Left lung (tissue), 4 donors: ENCODE measurements at regions not wholly inside any gene's neighbourhood (a gene's known extent, or its start where the extent isn't known, plus 50 kb on each side); places are given as distances from the start of the nearest gene placed in this dataset.
A peak's percentile ranks its signal among the peaks of the same experiment; 100 is the strongest.
"Not testable (repeated sequence)": the region's sequence is repeated elsewhere in the genome, so short reads cannot be mapped to it uniquely, and the experiment has no call there.

Source experiments
- ATAC-seq: fragments of 200-7000 bp; cut with Tn5 transposase; one replicate; pipeline ENCODE4 v1.9.1; 2020; ENCODE audit warnings: moderate library complexity
- DNase-seq, 4 donors: peaks; one replicate each; pipeline ENCODE4 v3.0.0-alpha.2; 2013 to 2020
- H3K27ac ChIP-seq, 2 donors: fragments of 200-600 bp; sonication (generic) in 1 of 2; one replicate each; pipeline versions ENCODE4 v1.5.0 to v1.8.0; 2020 to 2021
- H3K27me3 ChIP-seq, 2 donors: fragments of 200-600 bp; sonication (generic) in 1 of 2; one replicate each; pipeline versions ENCODE4 v1.5.0 to v1.8.0; 2020 to 2021
- H3K36me3 ChIP-seq, 2 donors: fragments of 200-600 bp; sonication (generic) in 1 of 2; one replicate each; pipeline versions ENCODE4 v1.5.0 to v1.8.0; 2020 to 2021
- H3K4me1 ChIP-seq, 2 donors: fragments of 200-600 bp; one replicate each; pipeline ENCODE4 v1.8.0; 2021
- H3K4me3 ChIP-seq, 2 donors: fragments of 200-600 bp; sonication (generic) in 1 of 2; one replicate each; pipeline versions ENCODE4 v1.5.0 to v1.8.0; 2020 to 2021; ENCODE audit warnings: mild to moderate bottlenecking in 1 of 2
- H3K9me3 ChIP-seq, 2 donors: fragments of 200-600 bp; sonication (generic) in 1 of 2; one replicate each; pipeline versions ENCODE4 v1.5.0 to v1.8.0; 2020 to 2021
- intact Hi-C, 2 donors: fragments of 100-400 bp; cut with DNase I; formaldehyde crosslinking; loops; one replicate each; pipeline versions ENCODE4 v1.11.2 to v1.14.2; 2022
- TF ChIP-seq, protein P1 (sequence below), 2 donors: fragments of 200-600 bp; sonication (generic) in 1 of 2; IDR thresholded peaks; one replicate each; pipeline versions ENCODE4 v1.5.0 to v1.8.0; 2021; ENCODE audit warnings: antibody characterized with exemption in 2 of 2
- donor health status: DM: no; HTN: yes; CAD: no.
- donor health status: DM: no; HTN: no; CAD: no.

DNA sequence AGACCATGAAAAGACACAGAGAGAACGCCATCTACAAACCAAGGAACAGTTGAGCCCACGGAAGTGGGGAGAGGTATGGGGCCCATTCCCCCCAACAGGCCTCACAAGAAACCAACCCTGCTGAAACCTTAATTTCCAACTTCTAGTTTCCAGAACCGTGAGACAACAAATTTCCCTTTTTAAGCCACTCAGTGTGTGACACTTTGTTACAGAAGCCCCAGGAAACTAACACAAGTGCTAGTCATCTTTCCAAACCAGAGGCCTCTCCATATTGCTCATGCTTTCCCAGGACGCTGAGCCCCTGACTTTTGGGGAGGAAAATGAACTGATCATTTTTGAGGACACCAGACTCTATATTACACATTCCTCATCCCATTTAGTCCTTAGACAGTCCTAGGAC, 186.8 kb downstream of the NUFIP1 start:
- H3K4me1 ChIP-seq = no peaks in the 10 kb centered on the region
- no peak overlapping the region for H3K27ac ChIP-seq
- DNase-seq = no peak
- no peak overlapping the region for H3K4me3 ChIP-seq
- H3K36me3 ChIP-seq = no peaks in the 10 kb centered on the region
- TF ChIP-seq, protein P1, sequence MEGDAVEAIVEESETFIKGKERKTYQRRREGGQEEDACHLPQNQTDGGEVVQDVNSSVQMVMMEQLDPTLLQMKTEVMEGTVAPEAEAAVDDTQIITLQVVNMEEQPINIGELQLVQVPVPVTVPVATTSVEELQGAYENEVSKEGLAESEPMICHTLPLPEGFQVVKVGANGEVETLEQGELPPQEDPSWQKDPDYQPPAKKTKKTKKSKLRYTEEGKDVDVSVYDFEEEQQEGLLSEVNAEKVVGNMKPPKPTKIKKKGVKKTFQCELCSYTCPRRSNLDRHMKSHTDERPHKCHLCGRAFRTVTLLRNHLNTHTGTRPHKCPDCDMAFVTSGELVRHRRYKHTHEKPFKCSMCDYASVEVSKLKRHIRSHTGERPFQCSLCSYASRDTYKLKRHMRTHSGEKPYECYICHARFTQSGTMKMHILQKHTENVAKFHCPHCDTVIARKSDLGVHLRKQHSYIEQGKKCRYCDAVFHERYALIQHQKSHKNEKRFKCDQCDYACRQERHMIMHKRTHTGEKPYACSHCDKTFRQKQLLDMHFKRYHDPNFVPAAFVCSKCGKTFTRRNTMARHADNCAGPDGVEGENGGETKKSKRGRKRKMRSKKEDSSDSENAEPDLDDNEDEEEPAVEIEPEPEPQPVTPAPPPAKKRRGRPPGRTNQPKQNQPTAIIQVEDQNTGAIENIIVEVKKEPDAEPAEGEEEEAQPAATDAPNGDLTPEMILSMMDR (IDR thresholded peaks at IDR 0.05) = no peak
- no peaks in the 10 kb centered on the region for H3K27me3 ChIP-seq
- no peaks in the 10 kb centered on the region for H3K9me3 ChIP-seq
- no peak for ATAC-seq
- intact Hi-C loops = no loop called here

DNA sequence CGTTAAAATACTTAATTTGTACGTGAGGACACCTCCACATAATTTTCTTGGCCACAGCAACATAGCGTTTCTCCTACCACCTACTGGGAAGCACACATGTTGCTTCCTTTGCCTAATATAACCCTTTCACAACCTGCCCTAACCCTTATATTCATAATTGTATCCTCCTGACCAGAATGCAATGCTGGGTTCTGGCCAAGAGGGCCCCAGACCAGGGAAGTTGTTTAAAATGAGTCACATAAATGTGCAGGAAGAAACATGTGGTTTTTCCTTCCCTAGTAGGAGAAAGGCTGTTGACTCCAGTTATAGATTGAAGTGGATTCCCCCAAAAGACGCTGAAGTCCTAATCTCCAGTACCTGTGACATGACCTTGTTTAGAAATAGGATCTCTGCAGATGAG, 187.3 kb downstream of the NUFIP1 start:
- ATAC-seq (peak; percentile 71), DNase-seq (peak in 1 of 4 donors; percentile 52)
- Histone ChIP-seq H3K27ac (no peak overlapping the region), H3K4me3 (no peak overlapping the region), H3K9me3 (no peaks in the 10 kb centered on the region), H3K36me3 (no peaks in the 10 kb centered on the region), H3K4me1 (peaks cover 0 to 4% of the 10 kb centered on the region in 2 donors), H3K27me3 (no peaks in the 10 kb centered on the region)
- TF ChIP-seq, protein P1 (IDR thresholded peaks at IDR 0.05) = no peak
- intact Hi-C loops = no loop called here

DNA sequence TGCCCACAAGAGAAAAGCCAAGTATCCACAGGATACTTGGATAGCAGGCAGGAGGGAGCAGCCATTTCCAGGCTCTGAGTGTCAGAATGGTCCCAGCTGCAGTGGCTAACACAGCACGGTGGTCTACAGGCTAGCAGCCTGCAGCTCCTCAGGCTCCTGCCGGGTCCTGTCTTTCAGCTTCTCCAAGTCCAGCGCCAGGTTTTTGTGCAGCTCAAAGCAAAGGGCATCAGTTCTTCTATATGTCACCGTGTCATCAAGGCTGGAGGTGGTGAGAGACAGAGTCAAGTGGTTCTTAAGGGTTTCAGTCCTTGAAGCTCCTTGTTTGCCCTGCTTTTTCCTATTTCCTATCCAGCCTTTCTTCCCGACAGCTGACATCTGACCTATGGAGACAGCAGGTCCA, 188.6 kb downstream of the NUFIP1 start:
- H3K9me3 ChIP-seq = no peaks in the 10 kb centered on the region

DNA sequence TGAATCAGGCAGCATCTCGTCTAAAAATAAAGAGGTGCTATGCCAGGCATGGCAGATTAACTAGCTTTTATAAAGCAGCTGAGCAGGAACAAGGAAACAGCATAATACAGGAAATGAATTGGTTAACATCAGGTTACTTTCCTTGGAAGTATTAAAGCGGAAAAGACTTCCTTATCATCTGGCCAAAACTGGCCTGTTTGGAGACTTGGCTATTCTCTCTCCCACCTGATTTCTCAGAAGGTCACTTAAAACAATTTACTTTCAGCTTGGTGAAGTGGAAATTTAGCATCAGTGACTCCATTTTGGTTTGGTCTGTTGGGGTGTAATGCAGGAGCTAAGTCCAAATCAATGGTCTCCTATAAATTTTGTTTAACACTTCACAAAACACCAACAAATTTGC, 191.6 kb downstream of the NUFIP1 start:
- H3K4me1 ChIP-seq = peaks cover 0 to 7% of the 10 kb centered on the region in 2 donors
- H3K4me3 ChIP-seq = no peak overlapping the region
- no peaks in the 10 kb centered on the region for H3K27me3 ChIP-seq
- TF ChIP-seq, protein P1 (IDR thresholded peaks at IDR 0.05) = no peak
- H3K36me3 ChIP-seq = no peaks in the 10 kb centered on the region
- no peak for DNase-seq
- no peak for ATAC-seq
- intact Hi-C loops = no loop called here
- no peaks in the 10 kb centered on the region for H3K9me3 ChIP-seq
- no peak overlapping the region for H3K27ac ChIP-seq

More for the DNA sequence above, 188.6 kb downstream of the NUFIP1 start:
- TF ChIP-seq, protein P1 (IDR thresholded peaks at IDR 0.05) = no peak
- Histone ChIP-seq H3K4me3 (no peak overlapping the region), H3K27ac (no peak overlapping the region), H3K4me1 (peaks cover 0 to 7% of the 10 kb centered on the region in 2 donors), H3K27me3 (no peaks in the 10 kb centered on the region), H3K36me3 (no peaks in the 10 kb centered on the region)
- DNase-seq (no peak), ATAC-seq (no peak)
- intact Hi-C loops = no loop called here

DNA sequence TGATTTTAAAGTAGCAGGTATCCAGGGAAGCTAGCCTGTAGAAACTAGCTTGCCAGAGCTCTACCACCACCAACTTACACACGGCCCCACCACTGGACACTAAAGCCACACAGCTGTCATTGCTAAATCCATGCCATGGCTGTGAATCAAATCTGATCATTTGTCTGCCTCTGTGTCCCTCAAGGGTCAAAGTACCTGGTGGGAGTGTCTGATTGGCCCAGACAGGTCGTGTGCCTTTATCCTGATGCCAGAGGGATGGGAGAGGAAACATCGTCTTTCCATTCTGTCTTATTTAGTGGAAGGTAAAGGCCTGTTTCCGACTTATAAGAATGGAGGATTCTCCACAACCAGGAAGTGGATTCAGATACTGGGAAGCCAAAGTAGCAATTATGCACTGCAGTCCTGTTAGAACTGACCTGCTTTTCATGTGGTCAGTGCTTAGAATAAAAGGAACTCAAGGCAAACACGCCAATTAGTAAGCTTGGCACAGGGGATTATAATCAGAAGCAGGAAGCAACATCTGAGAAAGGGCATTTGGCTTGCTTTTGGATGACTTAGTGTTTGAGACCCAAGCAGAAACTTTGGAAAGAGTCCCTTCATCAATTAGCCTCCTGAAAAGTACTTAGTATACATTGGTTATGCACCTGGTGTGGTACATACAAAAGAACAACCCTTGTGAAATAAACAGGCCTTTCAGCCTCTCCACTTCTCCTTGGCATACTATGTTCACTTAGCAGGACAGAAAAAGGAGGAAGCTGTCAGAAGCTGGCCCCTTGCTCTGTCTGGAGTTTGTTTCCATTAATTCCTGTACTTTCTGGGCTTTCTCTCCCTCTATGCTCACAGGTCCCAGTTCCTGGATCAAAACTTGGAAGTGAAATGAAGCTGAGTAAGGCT, 192.4 kb downstream of the NUFIP1 start:
- H3K27ac ChIP-seq = no peak overlapping the region
- ATAC-seq (peak; percentile 52), DNase-seq (no peak)
- H3K4me1 ChIP-seq = peaks cover 2 to 11% of the 10 kb centered on the region in 2 donors
- no peaks in the 10 kb centered on the region for H3K27me3 ChIP-seq
- H3K4me3 ChIP-seq = no peak overlapping the region
- H3K36me3 ChIP-seq = no peaks in the 10 kb centered on the region
- H3K9me3 ChIP-seq = no peaks in the 10 kb centered on the region
- TF ChIP-seq, protein P1 (IDR thresholded peaks at IDR 0.05) = no peak
- intact Hi-C loops = no loop called here

DNA sequence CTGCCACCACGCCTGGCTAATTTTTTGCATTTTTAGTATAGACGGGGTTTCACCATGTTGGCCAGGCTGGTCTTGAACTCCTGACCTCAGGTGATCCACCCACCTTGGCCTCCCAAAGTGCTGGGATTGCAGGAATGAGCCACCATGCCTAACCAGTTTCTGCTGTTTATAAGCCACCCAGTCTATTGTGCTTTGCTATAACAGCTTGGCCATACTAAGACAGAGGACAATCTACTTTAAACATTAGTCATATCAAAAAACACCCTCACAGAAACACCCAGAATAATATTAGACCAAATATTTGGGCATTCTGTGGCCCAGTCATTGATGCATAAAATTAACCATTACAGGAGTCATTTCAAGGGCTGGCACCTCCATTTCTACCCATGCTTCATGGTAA, 193.2 kb downstream of the NUFIP1 start:
- H3K36me3 ChIP-seq, DNase-seq, H3K4me3 ChIP-seq, ATAC-seq, H3K27ac ChIP-seq, intact Hi-C loops, H3K27me3 ChIP-seq, H3K9me3 ChIP-seq: not testable (repeated sequence)
- peaks cover 2 to 11% of the 10 kb centered on the region in 2 donors for H3K4me1 ChIP-seq
